ENCODE measurements at regions not wholly inside any gene's neighbourhood (a gene's known extent, or its start where the extent isn't known, plus 50 kb on each side); places are given as distances from the start of the nearest gene placed in this dataset.

DNA sequence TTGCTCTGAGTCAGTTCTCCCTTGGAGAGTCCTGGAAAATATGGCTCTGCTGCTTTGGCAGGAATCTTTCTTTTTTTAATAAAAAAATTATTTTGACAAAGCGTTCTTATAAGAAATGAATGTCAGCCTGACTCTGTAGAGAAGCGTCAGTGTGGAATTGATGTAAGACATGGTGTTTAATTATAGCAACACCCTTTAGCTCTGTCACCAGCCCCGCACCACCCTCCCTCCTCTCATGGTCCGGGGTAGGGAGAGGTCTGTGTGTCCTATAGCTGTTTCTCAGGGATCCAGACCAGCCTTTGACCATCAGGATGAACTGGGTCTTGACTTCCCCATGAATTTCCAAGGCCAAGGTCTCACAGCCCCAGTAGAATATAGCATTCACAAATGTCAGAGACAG lies 120.6 kb downstream of the CHST1 start:
- ATAC-seq (no peak), DNase-seq (ENCODE audit: low spot score) (no peak), FAIRE-seq (no peak)
- Histone ChIP-seq H2AFZ (ENCODE audit: low read length) (no peak overlapping the region), H3K27me3 (ENCODE audit: control insufficient read depth in 1 of 2, insufficient read depth in 2 of 2, low read length in 2 of 2) (no peaks in the 10 kb centered on the region), H3K4me2 (ENCODE audit: low read depth, low read length) (no peak overlapping the region), H3K36me3 (replicated peaks in 1 of 2; ENCODE audit: control insufficient read depth in 1 of 2, insufficient read depth in 2 of 2, low read length in 2 of 2) (no peaks in the 10 kb centered on the region), H4K20me1 (ENCODE audit: insufficient read depth, low read length) (no peaks in the 10 kb centered on the region), H3K9ac (ENCODE audit: insufficient read depth, low read depth, low read length) (no peak overlapping the region), H3K4me3 (replicated peaks in 1 of 3; ENCODE audit: insufficient read depth in 1 of 3, low read depth in 2 of 3, low read length in 3 of 3) (no peak overlapping the region), H3K27ac (ENCODE audit: extremely low read length, insufficient read depth, low read length) (no peak overlapping the region), H3K9me3 (ENCODE audit: low read length) (no peaks in the 10 kb centered on the region), H3K4me1 (ENCODE audit: insufficient read depth, low read length) (no peaks in the 10 kb centered on the region), H3K79me2 (ENCODE audit: insufficient read depth, low read length) (no peaks in the 10 kb centered on the region)
- POLR2A ChIA-PET, result no interaction called here
- in situ Hi-C loops (cut with HindIII; ENCODE audit: extremely low pct_ligation_motif_present, low pct_unique_long_range_greater_than_20kb) (no loop called here), intact Hi-C loops (cut with micrococcal nuclease; ENCODE audit: unreplicated experiment) (no loop called here)
- 7% methylated on average over 4 of the region's 4 CpGs for WGBS (ENCODE audit: low lambda C conversion rate)
- no TSS peak for BruUV-seq (replicated peaks)
- CTCF ChIA-PET (ENCODE audit: low intra/inter-chr PET ratio, low total read pairs), result no interaction called here
- TF ChIP-seq REXO4 (CRISPR knock-in tag; IDR thresholded peaks at IDR 0.05; ENCODE audit: borderline replicate concordance) (no peak), ZNF670 (CRISPR knock-in tag; IDR thresholded peaks at IDR 0.05; ENCODE audit: borderline replicate concordance) (no peak), SUZ12 (IDR thresholded peaks at IDR 0.05; ENCODE audit: low read depth, low read length) (no peak), ZNF274 (CRISPR knock-in tag; IDR thresholded peaks at IDR 0.05) (no peak), ZNF562 (CRISPR knock-in tag; IDR thresholded peaks at IDR 0.05; ENCODE audit: borderline replicate concordance) (no peak), ETV5 (CRISPR knock-in tag; IDR thresholded peaks at IDR 0.05; ENCODE audit: borderline replicate concordance) (no peak), ZBTB7B (CRISPR knock-in tag; IDR thresholded peaks at IDR 0.05) (no peak)
- TF ChIP-seq, protein P1, sequence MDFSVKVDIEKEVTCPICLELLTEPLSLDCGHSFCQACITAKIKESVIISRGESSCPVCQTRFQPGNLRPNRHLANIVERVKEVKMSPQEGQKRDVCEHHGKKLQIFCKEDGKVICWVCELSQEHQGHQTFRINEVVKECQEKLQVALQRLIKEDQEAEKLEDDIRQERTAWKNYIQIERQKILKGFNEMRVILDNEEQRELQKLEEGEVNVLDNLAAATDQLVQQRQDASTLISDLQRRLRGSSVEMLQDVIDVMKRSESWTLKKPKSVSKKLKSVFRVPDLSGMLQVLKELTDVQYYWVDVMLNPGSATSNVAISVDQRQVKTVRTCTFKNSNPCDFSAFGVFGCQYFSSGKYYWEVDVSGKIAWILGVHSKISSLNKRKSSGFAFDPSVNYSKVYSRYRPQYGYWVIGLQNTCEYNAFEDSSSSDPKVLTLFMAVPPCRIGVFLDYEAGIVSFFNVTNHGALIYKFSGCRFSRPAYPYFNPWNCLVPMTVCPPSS (IDR thresholded peaks at IDR 0.05), result no peak
- TF ChIP-seq, protein P2, sequence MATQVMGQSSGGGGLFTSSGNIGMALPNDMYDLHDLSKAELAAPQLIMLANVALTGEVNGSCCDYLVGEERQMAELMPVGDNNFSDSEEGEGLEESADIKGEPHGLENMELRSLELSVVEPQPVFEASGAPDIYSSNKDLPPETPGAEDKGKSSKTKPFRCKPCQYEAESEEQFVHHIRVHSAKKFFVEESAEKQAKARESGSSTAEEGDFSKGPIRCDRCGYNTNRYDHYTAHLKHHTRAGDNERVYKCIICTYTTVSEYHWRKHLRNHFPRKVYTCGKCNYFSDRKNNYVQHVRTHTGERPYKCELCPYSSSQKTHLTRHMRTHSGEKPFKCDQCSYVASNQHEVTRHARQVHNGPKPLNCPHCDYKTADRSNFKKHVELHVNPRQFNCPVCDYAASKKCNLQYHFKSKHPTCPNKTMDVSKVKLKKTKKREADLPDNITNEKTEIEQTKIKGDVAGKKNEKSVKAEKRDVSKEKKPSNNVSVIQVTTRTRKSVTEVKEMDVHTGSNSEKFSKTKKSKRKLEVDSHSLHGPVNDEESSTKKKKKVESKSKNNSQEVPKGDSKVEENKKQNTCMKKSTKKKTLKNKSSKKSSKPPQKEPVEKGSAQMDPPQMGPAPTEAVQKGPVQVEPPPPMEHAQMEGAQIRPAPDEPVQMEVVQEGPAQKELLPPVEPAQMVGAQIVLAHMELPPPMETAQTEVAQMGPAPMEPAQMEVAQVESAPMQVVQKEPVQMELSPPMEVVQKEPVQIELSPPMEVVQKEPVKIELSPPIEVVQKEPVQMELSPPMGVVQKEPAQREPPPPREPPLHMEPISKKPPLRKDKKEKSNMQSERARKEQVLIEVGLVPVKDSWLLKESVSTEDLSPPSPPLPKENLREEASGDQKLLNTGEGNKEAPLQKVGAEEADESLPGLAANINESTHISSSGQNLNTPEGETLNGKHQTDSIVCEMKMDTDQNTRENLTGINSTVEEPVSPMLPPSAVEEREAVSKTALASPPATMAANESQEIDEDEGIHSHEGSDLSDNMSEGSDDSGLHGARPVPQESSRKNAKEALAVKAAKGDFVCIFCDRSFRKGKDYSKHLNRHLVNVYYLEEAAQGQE (IDR thresholded peaks at IDR 0.05; ENCODE audit: borderline replicate concordance in 1 of 2, low read depth in 1 of 2, low read length in 2 of 2), result no peak
- TF ChIP-seq, protein P3, sequence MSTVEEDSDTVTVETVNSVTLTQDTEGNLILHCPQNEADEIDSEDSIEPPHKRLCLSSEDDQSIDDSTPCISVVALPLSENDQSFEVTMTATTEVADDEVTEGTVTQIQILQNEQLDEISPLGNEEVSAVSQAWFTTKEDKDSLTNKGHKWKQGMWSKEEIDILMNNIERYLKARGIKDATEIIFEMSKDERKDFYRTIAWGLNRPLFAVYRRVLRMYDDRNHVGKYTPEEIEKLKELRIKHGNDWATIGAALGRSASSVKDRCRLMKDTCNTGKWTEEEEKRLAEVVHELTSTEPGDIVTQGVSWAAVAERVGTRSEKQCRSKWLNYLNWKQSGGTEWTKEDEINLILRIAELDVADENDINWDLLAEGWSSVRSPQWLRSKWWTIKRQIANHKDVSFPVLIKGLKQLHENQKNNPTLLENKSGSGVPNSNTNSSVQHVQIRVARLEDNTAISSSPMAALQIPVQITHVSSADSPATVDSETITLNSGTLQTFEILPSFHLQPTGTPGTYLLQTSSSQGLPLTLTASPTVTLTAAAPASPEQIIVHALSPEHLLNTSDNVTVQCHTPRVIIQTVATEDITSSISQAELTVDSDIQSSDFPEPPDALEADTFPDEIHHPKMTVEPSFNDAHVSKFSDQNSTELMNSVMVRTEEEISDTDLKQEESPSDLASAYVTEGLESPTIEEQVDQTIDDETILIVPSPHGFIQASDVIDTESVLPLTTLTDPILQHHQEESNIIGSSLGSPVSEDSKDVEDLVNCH (CRISPR knock-in tag; IDR thresholded peaks at IDR 0.05), result no peak
